GM18858 (cell line): ENCODE measurements at regions not wholly inside any gene's neighbourhood (a gene's known extent, or its start where the extent isn't known, plus 50 kb on each side); places are given as distances from the start of the nearest gene placed in this dataset.
A peak's percentile ranks its signal among the peaks of the same experiment; 100 is the strongest.

Experiments used
- ATAC-seq: cut with Tn5 transposase; IDR thresholded peaks from one replicate; pipeline ENCODE4 v1.9.1; 2021; ENCODE audit not compliant: unreplicated experiment

GRCh38 chr7:24341691-24342413 is 57.9 kb downstream of the NPY start:
- ATAC-seq, result no peak

DNA sequence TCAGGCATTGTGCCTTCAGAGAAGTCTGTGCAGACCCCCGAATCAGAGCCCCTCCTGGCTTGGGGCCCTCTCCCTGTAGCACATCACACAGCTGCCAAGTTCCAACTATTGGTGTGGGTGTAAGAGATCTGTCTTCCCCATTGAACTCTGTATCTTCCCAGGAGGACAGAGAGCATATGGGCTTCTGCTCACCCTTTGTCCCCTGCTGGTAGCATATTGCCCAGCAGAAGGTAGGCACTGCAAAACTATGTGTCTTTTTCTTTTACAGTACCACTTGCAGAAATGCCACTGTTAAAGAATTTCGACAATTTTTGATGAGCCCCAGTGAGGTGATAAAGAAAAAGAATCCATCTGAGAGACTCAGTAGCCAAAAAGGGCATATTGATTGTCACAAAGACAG is 59.6 kb downstream of the NPY start:
- ATAC-seq, result no peak

- no peak for ATAC-seq
Observed at GRCh38 chr7:24346129-24346528, 62.1 kb downstream of the NPY start.

DNA sequence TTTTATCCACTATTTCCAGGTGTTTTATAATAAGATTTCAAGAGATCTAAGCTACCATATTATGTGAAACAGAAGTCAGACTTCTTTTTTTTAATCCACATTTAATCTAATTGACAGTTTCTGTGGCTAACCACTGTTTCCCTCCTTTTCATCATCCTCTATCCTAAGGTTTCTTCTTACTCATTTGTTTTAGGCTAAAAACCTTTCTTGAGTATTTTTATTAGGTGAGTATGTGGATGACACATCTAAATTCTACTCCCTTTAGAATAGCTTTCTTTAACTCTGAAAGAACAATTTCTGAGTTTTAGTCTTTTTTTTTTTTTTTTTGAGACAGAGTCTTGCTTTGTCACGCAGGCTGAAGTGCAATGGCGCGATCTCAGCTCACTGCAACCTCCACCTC is 62.7 kb downstream of the NPY start:
- no peak for ATAC-seq

- no peak for ATAC-seq
Observed at GRCh38 chr7:24349339-24349738, 65.3 kb downstream of the NPY start.

GRCh38 chr7:24354456-24354855 is 70.5 kb downstream of the NPY start:
- no peak for ATAC-seq

DNA sequence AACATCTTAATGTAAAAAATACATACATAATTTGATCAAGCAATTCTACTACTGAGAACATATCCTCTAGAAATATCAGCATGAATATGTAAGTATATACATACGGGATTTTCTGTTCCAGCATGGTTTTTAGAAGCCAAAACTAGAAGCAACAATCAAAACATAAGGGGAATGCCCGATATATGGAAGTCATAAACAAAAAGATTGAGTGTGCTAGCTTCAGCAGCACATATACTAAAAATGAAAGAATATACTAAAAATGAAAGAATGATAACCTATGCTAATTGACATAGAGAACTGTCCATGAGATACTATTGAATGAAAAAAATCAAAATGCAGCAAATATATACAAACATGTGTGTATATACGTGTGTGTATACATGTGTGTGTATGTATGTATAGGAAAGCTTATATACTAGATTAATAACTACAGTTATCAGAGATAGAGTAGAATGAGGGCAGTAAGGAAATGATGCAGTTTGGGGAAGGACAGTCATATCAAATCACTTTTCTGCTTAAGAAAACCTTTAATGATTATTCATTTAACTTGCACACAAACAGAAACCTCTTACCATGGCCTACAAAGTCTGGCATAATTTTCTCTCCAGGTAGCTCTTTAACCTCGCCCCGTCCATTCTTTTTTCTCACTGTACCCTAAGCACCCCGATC is 72.9 kb downstream of the NPY start:
- ATAC-seq, result no peak

GRCh38 chr7:24361001-24361400 is 77.0 kb downstream of the NPY start:
- no peak for ATAC-seq

- ATAC-seq, result no peak
Observed at GRCh38 chr7:24365606-24366005, 81.6 kb downstream of the NPY start.

GRCh38 chr7:24366876-24367275 is 82.9 kb downstream of the NPY start:
- no peak for ATAC-seq

DNA sequence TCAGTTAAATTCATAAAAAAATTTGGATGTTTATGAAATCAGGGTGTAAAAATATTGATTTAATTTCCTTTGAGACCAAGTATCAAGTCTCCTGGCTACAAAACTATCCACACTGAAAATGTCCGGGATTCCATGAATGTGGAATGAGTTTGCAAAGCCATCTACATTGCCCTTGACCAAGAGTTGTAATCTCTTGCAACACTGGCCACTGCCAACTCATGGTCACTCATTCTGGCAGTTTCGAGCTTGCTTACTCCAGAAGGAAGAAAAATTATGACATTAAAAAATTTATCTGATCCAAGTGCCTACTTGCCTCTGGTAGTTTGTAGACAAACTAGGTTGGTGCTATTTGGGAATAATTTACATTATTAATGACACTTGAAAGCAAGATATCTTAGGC is 84.2 kb downstream of the NPY start:
- ATAC-seq, result no peak

DNA sequence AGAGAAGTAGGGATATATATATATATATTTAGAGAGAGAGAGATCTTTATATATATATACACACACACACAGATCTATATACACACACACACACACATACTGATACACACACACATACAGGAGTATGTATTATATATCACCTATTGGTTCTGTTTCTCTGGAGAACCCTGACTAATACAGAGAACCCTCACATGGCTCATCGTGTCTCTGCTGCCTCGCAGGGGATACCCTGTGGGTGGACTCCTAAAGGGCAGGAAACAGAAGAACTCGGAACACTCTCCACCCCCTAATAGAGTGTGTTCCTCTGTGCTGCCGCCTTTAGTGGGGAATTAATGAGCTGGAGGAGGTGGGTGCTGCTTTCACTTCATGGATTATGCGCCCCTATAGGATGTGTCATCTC is 86.6 kb downstream of the NPY start:
- no peak for ATAC-seq

- no peak for ATAC-seq
Observed at GRCh38 chr7:24372961-24373955, 89.3 kb downstream of the NPY start.

GRCh38 chr7:24378871-24379616 is 95.1 kb downstream of the NPY start:
- no peak for ATAC-seq

GRCh38 chr7:24381894-24382505 is 98.0 kb downstream of the NPY start:
- ATAC-seq, result peak; percentile 54

DNA sequence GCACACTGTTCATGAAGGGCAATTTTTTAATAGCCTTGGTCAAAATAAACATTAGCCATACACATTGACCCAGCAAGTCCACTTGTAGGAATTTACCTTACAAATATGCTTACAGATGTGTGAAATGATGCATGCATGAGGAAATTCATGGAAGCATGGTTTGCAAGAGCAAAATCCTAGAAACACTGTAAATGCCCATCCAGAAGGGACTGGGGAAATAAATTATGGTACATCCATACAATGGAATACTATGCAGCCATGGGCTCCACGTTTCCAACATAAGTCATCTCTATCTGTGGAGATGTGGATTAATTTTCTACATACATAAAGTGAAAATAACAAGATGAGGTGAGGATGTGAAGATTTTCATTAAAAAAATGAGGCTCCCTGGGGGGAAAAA is 99.1 kb downstream of the NPY start:
- ATAC-seq, result no peak

DNA sequence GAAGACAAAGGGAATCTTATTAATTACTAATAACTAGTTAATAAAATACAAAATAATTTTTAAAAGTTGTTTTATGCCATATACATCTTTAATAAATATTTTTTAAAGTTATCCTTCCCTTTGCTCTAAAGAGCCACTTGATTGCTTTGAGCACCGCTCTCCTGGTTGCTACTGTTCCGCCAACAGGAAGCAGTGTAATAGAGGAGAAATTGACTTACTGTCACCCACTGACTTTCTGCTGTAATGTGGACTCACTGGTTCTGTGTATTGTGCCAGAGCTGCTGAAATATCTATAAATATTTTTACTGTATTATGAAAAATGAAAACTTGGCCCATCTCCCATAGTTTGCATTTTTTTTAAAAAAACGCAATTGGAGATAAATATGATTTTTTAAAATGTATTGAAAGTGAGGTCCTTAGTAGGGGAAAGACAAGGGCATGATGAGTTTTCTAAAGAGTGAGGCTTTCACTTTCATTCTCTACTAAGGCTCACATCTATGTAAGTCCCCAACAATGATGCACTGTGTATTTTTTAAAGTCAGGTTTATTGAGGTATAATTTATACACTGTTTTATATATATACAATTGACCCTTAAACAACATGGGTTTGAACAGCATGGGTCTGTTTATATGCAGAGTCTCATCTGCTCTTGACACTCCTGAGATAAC is 100.5 kb downstream of the NPY start:
- ATAC-seq, result no peak

DNA sequence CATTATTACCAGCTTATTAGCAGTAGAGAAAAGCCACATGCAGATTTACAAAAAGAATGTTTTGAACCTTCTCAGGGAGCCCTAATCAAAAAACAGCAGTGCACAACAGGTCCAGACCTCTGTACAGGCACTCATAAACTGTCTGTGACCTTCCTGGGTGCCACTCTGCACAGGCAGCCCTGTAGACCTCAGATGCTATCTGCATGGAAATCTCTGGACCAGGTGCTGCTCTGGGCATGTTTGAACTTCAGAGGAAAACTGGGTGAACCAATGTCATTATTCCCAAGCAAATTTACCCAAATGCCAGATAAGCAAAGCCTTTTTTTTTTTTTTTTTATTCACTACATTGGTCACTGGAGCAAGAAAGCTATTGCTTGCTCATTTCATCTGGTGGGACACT is 104.2 kb downstream of the NPY start:
- ATAC-seq, result no peak

DNA sequence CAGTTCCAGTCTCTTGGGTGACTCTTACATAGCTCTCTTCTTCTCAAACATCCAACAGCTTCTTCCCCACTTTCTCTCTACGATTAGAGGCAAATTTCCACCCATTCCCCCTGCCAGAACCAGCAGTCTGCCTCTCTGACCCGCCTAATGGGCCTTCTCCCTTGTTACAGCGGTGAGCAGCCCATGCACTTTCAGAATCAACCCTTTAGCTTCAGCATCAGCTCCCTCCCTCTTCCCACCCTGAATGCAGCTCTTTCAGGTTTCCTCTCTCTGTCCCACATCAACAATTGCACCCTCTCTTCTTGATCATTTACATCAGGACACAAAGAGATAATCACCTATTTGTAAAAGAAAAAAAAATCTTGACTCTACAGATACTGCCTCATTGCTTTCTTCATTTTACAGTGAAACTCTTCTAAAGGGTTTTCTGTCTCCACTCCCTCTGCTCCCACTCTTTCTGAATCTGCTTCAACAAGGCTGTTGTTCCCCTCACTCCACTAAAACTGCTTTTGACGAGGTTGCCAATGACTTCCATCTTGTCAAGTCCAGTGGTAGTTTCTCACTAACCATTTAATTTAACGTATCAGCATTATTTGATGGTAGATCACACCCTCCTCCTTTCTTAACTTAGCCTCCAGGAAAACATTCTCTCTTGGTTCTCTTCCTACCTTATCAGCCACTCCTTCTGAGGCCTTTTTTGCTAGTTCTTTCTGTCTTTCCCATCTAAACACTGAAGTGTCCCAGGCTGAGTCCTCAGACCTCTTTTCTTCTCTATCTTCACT is 106.6 kb downstream of the NPY start:
- no peak for ATAC-seq
